Effector memory CD4-positive, alpha-beta T cell (primary cell): ENCODE measurements at regions not wholly inside any gene's neighbourhood (a gene's known extent, or its start where the extent isn't known, plus 50 kb on each side); places are given as distances from the start of the nearest gene placed in this dataset.

Experiments
- DNase-seq, 3 donors: peaks; one replicate each; pipeline ENCODE4 v3.0.0-alpha.2; 2020
- H3K27ac ChIP-seq: 2 replicates; pipeline ENCODE4 v1.7.0; 2013; ENCODE audit warnings: mild to moderate bottlenecking, low read length, moderate library complexity; ENCODE audit not compliant: insufficient read depth, poor library complexity, severe bottlenecking
- H3K27me3 ChIP-seq: replicated peaks from 2 replicates; pipeline ENCODE4 v1.7.0; 2013; ENCODE audit warnings: mild to moderate bottlenecking, low read length; ENCODE audit not compliant: insufficient read depth, control insufficient read depth, poor library complexity, severe bottlenecking
- H3K36me3 ChIP-seq: 2 replicates; pipeline ENCODE4 v1.7.0; 2013; ENCODE audit warnings: mild to moderate bottlenecking, low read length, moderate library complexity; ENCODE audit not compliant: control insufficient read depth, insufficient read depth
- H3K4me1 ChIP-seq: 2 replicates; pipeline ENCODE4 v1.7.0; 2013; ENCODE audit warnings: low read length, mild to moderate bottlenecking; ENCODE audit not compliant: control insufficient read depth, insufficient read depth, poor library complexity, severe bottlenecking
- H3K4me3 ChIP-seq: 2 replicates; pipeline ENCODE4 v1.7.0; 2013; ENCODE audit warnings: low read length, low read depth, mild to moderate bottlenecking; ENCODE audit not compliant: insufficient read depth, poor library complexity, severe bottlenecking
- H3K9me3 ChIP-seq: 2 replicates; pipeline ENCODE4 v1.7.0; 2013; ENCODE audit warnings: mild to moderate bottlenecking, low read length, moderate library complexity; ENCODE audit not compliant: control insufficient read depth

GRCh38 chr4:29014555-29014954 is 1705.6 kb upstream of the PCDH7 start:
- Histone ChIP-seq H3K9me3 (no peaks in the 10 kb centered on the region), H3K27ac (no peak overlapping the region), H3K4me1 (no peaks in the 10 kb centered on the region), H3K36me3 (no peaks in the 10 kb centered on the region), H3K27me3 (no peaks in the 10 kb centered on the region), H3K4me3 (no peak overlapping the region)
- DNase-seq: no peak

GRCh38 chr4:29033703-29034102 is 1686.5 kb upstream of the PCDH7 start:
- H3K4me1 ChIP-seq: no peaks in the 10 kb centered on the region
- no peak overlapping the region for H3K4me3 ChIP-seq
- no peak for DNase-seq
- no peaks in the 10 kb centered on the region for H3K36me3 ChIP-seq
- no peak overlapping the region for H3K27ac ChIP-seq
- no peaks in the 10 kb centered on the region for H3K27me3 ChIP-seq
- H3K9me3 ChIP-seq: no peaks in the 10 kb centered on the region

GRCh38 chr4:29037501-29037900 is 1682.7 kb upstream of the PCDH7 start:
- Histone ChIP-seq H3K27me3 (no peaks in the 10 kb centered on the region), H3K9me3 (no peaks in the 10 kb centered on the region), H3K4me3 (no peak overlapping the region), H3K27ac (no peak overlapping the region), H3K4me1 (no peaks in the 10 kb centered on the region), H3K36me3 (no peaks in the 10 kb centered on the region)
- no peak for DNase-seq

GRCh38 chr4:29043411-29043810 is 1676.8 kb upstream of the PCDH7 start:
- no peak for DNase-seq
- no peak overlapping the region for H3K4me3 ChIP-seq
- no peaks in the 10 kb centered on the region for H3K4me1 ChIP-seq
- H3K36me3 ChIP-seq: no peaks in the 10 kb centered on the region
- H3K9me3 ChIP-seq: no peaks in the 10 kb centered on the region
- no peak overlapping the region for H3K27ac ChIP-seq
- no peaks in the 10 kb centered on the region for H3K27me3 ChIP-seq

GRCh38 chr4:29046186-29046585 is 1674.0 kb upstream of the PCDH7 start:
- no peaks in the 10 kb centered on the region for H3K9me3 ChIP-seq
- no peak overlapping the region for H3K27ac ChIP-seq
- no peak overlapping the region for H3K4me3 ChIP-seq
- H3K36me3 ChIP-seq: no peaks in the 10 kb centered on the region
- H3K4me1 ChIP-seq: no peaks in the 10 kb centered on the region
- H3K27me3 ChIP-seq: no peaks in the 10 kb centered on the region
- no peak for DNase-seq

- no peaks in the 10 kb centered on the region for H3K4me1 ChIP-seq
- no peaks in the 10 kb centered on the region for H3K27me3 ChIP-seq
- H3K27ac ChIP-seq: no peak overlapping the region
- H3K9me3 ChIP-seq: no peaks in the 10 kb centered on the region
- DNase-seq: no peak
- H3K4me3 ChIP-seq: no peak overlapping the region
- H3K36me3 ChIP-seq: no peaks in the 10 kb centered on the region
Measured at GRCh38 chr4:29046781-29047180, 1673.4 kb upstream of the PCDH7 start.

- Histone ChIP-seq H3K27me3 (no peaks in the 10 kb centered on the region), H3K4me1 (no peaks in the 10 kb centered on the region), H3K9me3 (no peaks in the 10 kb centered on the region), H3K36me3 (no peaks in the 10 kb centered on the region), H3K4me3 (no peak overlapping the region), H3K27ac (no peak overlapping the region)
- DNase-seq: no peak
Measured at GRCh38 chr4:29047341-29048041, 1672.7 kb upstream of the PCDH7 start.

GRCh38 chr4:29051381-29051965 is 1668.7 kb upstream of the PCDH7 start:
- Histone ChIP-seq H3K9me3 (no peaks in the 10 kb centered on the region), H3K4me3 (no peak overlapping the region), H3K4me1 (no peaks in the 10 kb centered on the region), H3K27me3 (no peaks in the 10 kb centered on the region), H3K27ac (no peak overlapping the region), H3K36me3 (no peaks in the 10 kb centered on the region)
- DNase-seq: no peak

GRCh38 chr4:29052266-29052665 is 1667.9 kb upstream of the PCDH7 start:
- H3K36me3 ChIP-seq: no peaks in the 10 kb centered on the region
- H3K4me3 ChIP-seq: no peak overlapping the region

GRCh38 chr4:29058531-29058930 is 1661.6 kb upstream of the PCDH7 start:
- H3K4me1 ChIP-seq: no peaks in the 10 kb centered on the region
- H3K27ac ChIP-seq: no peak overlapping the region
- DNase-seq: no peak
- no peaks in the 10 kb centered on the region for H3K27me3 ChIP-seq
- H3K36me3 ChIP-seq: no peaks in the 10 kb centered on the region
- H3K4me3 ChIP-seq: no peak overlapping the region
- H3K9me3 ChIP-seq: no peaks in the 10 kb centered on the region

More at GRCh38 chr4:29052266-29052665, 1667.9 kb upstream of the PCDH7 start:
- Histone ChIP-seq H3K27me3 (no peaks in the 10 kb centered on the region), H3K27ac (no peak overlapping the region), H3K4me1 (no peaks in the 10 kb centered on the region), H3K9me3 (no peaks in the 10 kb centered on the region)
- no peak for DNase-seq
